NCI-H2196 (cell line): ENCODE measurements at regions not wholly inside any gene's neighbourhood (a gene's known extent, or its start where the extent isn't known, plus 50 kb on each side); places are given as distances from the start of the nearest gene placed in this dataset.

Experiments
- DNase-seq: peaks from one replicate; lab custom pipeline; 2025; ENCODE audit not compliant: unreplicated experiment; lab: John Stamatoyannopoulos, UW

DNA sequence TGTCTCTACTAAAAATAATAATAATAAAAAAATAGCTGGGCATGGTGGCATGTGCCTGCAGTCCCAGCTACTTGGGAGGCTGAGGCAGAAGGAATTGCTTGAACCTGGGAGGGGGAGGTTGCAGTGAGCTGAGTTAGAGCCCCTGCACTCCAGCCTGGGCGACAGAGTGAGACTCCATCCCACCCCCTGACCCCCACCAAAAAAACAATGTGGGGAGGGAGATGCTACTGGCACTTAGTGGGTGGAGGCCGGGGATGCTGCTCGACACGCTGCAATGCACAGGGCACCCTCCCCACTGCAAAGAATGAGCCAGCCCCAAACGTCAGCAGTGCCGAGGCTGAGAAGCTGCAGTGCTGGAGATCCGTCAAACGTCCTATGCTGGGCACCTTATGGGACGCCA is 77.5 kb upstream of the MAP1LC3B2 start:
- no peak for DNase-seq

DNA sequence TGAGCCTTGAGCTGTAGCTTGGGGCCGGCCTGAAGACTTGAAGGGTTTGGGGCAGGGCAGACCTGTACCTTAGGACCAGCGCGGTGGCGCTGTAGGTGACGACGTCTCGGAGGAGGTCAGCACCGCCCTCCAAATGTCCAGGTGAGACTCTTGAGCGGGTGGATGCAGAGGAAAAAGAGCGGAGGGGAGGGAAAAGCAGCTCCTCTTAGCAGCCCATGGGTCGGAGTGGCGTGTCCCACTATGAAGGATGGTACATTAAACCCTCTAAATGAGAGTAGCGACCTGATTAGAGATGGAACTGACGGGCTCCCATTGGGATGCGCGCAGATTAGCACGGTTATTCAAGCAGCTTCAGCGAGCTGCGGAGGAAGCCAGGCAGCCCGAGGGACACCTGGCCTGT is 77.0 kb upstream of the MAP1LC3B2 start:
- DNase-seq = no peak

DNA sequence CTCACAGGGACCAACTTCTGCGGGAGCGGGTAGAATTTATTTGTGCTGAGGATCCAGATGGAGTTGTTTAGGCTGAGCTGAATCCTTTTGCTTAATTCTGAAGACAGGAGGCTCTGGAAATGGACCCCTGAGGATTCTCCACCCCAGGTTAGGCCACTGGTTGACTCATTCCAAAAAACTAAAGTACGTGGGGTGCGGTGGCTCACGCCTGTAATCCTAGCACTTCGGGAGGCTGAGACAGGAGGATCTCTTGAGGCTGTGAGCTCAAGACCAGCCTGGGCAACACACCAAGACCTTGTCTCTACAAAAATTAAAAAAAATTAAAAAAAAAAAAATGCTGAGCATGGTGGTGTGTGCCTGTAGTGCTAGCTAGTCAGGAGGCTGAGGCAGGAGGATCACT is 76.3 kb upstream of the MAP1LC3B2 start:
- no peak for DNase-seq

DNA sequence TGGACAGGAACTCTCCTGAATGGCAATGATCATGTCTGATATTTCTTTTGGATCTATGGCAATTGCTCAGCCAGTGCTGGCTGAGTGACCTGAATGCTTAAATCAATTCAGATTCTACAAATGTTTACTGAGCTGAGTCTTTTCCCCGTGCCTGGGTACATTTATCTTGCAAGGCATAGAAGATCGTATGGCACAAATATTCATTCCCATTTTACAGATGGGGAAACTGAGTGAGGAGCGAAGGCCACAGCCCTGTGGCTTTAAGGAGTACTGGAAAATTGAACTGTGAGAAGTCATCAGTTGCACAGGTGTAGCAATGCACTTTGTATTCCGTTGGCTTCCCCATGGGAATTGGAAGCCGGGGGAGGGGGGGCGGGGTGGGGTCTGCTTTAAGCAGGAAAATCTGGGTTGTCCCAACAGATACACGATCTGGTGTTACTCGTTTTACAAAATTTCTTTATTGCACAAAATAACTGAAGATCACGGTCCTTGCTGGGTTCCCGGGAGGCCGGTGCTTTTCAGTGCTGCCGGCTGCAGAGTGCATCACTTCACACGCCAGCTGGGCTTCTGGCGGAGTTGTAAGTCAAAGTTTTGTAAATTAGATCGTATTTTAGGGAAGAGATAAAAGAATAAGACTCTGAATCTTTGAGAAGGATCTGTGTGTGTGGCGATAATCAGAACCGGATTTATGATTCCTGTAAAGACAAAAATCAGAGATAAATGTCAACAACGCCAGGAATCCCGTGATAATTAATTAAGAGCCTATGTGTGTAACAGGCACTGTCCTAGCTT is 75.0 kb upstream of the MAP1LC3B2 start:
- no peak for DNase-seq

DNA sequence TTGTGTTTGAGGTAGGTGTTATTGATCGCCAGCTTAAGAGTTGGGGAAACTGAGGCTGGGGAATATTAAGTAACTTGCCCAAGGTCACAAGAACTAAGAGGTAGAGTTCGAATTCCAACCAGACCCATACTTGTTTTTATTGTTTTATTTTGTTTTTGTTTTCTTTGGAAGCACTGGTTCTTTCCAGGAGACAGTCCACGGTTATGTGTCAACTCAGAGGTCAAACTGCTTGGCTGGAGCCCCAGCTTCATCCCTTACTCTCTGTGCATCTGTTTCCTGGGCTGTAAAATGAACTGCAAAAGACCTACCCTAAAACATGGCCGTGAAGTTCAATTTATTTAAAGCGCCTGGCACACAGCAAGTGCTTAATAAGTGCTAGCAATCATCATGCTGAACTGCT is 74.4 kb upstream of the MAP1LC3B2 start:
- no peak for DNase-seq

DNA sequence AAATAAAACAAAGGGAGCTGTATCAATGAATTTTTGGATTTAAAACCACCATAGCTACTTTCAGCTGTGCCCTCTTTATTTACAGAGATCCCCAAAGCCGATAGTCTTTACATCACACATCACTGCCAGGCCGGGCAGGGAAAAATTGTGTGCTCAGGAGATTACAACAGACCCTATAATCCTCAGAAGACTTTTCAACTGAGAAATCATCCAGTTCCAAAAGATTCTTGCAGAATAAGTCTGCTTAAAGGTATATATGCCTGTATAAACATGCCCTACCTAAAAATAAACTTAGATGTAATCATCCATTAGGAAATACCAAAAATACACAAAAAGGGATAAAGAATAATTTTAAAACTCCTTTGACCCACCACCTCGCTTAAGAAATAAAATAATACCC is 70.1 kb upstream of the MAP1LC3B2 start:
- DNase-seq = no peak

DNA sequence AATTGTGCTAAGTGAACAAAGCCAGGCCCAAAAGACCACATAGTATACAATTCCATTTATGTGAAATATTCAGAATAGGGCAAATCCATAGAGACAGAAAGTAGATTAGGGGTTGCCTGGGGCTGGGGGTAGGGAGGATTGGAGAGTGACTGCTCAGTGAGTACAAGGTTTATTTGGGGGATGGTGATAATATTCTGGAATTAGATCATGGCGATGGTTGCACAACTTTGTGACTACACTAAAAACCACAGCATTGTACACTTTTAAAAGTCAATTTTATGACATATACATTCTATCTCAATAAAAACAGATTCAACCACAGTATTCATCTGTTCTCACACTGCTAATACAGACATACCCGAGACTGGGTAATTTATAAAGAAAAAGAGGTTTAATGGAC is 68.7 kb upstream of the MAP1LC3B2 start:
- no peak for DNase-seq

DNA sequence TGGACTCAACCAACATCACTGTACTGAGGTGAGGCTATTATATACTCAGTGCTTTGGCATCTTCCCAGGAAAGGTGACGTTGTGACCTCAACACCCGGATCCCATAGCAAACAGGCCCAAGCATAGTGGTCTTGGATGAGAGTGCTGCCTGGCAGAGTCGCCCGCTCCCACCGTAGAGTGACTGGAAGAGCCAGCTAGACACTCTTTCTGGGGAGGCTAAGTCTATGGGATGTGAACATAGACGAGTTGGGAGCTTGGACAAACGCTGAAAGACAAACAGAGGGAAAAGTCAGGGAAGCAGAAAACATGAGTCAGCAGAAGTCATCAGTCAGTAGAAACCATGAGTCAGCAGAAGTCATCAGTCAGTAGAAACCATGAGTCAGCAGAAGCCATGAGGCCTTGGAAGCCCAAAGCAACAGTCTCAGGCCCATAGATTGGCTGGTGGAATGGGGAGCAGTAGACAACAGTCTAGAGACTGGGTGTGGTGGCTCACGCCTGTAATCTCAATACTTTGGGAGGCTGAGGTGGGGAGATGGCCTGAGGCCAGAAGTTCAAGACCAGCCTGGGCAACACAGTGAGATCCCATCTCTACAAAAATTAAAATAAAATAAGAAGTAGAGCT is 66.4 kb upstream of the MAP1LC3B2 start:
- no peak for DNase-seq

DNA sequence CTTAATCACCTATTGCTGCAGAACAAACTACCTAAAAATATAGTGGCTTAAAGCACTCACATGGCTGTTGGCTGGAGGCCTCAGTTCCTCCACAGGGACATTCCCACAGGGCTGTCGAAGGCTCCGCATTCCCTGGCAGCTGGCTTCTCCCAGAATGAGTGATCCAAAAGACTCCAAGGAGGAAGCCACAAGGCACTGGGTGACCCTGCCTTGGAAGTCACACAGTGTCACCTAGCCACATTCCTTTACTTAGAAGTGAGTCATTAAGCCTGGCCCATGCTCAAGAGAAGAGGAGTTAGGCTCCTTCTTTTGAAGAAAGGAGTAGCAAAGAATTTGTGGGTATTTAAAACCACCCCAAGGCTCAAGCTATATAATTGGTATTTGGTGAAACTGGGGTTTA is 63.9 kb upstream of the MAP1LC3B2 start:
- DNase-seq = no peak

DNA sequence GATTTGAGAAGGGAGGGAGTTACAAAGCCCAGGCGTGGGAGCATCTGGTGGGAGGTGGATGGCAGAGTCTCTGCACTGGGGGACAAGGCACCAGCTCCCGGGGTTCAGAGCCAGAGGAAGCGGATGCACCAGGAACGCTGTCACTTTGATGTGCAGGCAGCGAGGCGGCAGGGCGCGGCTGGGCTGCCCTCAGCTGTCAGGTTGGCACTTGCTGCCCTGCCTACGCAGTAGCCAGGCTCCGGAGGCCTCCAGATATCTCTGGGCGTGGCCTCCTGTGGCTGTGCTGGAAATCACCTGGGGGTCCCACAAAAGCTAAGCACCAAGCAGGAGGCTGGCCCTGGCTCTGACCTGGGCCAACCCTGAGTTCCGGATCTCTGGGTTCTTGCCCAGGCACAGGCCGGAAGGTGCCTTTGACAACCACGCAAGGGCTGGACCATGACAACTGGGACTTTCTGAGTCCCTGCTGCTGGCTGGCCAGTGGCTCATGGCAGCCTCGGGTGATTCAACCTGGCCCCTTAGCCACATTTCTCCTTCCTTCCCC is 62.1 kb upstream of the MAP1LC3B2 start:
- DNase-seq = no peak

DNA sequence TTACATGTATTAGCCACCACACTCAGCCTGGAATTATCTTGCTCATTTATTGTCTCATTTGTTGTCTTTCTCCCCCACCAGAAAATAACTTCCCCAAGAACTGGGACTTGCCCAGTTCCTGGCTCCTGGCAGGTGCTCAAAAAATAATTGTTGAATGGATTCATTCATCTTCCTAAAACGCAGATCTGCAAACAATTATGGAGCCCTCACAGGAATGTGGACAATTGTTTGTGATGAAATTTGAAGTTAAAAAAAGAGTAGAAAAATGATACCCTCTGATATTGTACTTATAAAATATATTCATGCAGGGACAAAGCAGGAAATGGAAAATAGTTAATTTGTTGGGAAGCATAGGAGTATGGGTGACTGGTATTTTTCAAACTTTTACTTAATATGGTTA is 60.7 kb upstream of the MAP1LC3B2 start:
- no peak for DNase-seq

DNA sequence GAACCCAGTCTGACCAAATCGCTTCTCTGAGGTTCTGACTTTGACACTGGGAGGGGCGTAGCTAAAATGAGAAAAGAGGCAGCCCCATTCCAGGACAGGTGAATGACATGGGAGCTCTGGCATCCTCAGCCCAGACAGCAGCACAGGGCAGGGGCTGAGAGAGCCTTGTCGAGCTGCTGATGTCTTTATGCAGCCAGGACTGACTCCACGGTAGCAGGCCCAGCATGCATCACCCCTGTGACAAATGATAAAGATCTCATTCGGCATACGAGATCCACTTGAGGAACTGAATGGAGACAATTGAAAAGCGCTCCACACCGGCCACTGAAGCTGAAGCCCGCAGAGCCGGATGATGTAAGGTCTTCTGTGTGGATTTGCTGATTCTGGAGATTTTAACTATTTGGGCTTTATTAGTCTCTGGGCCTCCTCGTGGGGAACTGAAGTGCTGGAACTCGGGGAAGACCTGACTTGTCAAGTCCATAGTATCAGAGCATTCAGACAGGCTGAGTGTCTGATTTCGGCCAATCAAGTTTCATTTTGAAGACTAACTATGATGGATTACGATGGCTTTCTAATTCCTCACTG is 56.9 kb upstream of the MAP1LC3B2 start:
- no peak for DNase-seq

DNA sequence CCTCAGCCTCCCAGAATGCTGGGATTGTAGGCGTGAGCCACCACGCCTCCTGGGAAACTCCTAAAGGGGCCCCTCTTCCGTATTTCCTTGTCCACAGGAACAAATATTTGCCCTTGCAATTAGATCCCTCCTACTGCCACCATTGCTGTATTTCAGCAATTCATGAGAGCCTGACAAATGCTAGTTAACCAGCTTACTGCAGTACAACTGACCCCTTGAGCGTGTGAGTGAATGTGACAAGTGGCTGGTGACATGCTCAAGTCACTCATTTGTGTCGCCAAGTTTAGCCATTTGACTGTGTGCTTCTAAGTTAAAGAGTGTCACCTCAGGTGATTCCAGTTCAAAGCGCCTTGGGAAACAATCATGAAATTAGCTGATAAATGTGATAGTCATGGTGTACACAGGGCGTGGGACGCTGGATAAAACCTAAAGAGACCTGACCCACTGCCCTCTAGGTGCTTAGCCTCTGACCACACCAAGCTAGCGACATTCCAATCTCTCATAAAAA is 56.1 kb upstream of the MAP1LC3B2 start:
- no peak for DNase-seq

DNA sequence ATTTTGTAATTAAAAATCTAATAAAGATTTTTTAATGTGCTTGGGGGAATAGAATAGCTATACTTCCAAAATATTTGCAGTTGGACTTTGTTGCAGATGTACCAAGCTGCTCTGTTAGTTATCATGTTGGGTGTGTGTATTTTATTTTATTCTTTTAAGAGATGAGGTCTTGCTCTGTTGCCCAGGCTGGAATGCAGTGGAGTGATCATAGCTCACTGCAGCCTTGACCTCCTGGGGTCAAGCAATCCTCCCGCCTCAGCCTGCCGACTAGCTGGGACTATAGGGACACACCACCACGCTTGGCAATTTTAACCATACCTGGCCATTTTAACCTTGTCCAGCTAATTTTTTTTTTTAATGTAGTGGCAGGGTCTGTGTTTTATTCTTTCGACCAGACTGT is 54.7 kb upstream of the MAP1LC3B2 start:
- DNase-seq = no peak

DNA sequence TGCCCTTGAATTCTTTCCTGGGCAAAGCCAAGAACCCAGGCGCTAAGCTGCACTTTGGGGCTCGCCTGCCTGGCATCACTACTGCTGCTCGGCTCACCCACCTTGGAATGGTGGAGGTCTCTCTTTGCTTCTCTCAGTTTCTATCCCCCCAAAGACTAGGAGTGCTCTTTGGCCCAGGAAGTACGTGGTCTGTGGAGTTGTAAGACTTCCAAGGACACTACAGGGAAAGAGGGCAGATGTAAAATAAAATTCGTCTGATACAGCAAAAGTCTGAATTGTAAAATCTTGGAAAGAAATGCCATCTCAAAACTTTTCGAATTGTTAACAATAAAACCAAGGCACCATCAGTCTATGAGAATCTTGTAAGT is 52.5 kb upstream of the MAP1LC3B2 start:
- no peak for DNase-seq

DNA sequence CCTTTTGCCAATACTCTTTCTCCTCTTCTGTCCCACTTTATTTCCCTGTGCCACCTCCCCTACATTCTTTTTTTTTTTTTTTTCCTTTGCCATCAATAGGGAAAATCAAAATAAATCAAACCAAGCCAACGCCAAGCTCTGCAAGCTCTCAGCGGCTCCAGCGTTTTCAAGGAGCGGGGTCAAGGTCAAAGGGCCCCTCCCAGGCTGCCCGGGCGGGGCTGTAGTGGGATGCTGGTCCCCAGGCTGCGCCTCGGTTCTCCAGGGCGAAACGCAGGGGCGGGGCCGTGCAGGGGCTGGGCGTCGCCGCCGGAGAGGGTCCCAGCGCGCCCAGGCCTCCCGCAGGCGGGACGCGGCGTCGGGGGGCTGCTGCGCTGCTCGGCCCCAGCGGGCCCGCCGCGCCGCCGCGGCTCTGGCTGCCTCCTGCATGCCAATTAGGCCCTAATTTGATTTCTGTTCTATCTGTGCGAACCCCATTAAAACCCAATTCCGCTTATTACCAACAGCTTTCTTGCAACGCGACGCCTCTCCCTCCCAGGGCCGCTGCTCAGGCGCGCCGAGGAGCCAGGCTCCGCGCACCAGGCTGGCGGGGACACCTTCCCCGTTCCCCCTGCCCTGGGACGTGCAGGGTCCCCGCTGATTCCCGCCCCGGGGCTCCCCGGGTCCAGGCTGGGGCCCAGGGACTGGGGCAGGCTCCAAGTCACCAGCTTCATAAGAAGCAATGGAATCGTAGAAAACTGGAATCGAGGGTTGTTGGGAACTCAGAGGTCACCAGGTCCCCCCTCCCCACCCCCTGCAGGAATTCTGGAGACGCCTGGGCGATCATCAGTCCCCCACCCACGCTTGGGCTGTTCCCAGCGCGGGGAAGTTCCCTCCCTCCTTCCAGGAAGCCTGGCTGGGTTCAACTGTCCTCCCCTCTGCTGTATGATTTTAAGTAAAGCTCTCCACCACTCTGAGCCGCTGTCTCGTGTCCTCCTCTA is 50.7 kb upstream of the MAP1LC3B2 start:
- no peak for DNase-seq
